HEK293T (cell line): ENCODE measurements at regions not wholly inside any gene's neighbourhood (a gene's known extent, or its start where the extent isn't known, plus 50 kb on each side); places are given as distances from the start of the nearest gene placed in this dataset.

Experiments used
- CTCF ChIA-PET: fragments of 350-600 bp; formaldehyde crosslinking; extraction: SDS; loops from one replicate; lab custom pipeline; 2021; ENCODE audit warnings: antibody characterized with exemption, inconsistent platforms; lab: Yijun Ruan, JAX
- POLR2A ChIA-PET: fragments of 350-600 bp; formaldehyde crosslinking; extraction: SDS; loops from one replicate; lab custom pipeline; 2020; ENCODE audit warnings: antibody characterized with exemption, inconsistent platforms; lab: Yijun Ruan, JAX
- DNase-seq: peaks from one replicate; pipeline ENCODE4 v3.0.0; 2012; ENCODE audit warnings: mixed read lengths; ENCODE audit errors: extremely low spot score
- ARNT ChIP-seq: fragments of 450-650 bp; IDR thresholded peaks from 2 replicates; pipeline ENCODE4 v1.6.1; 2017; ENCODE audit warnings: mild to moderate bottlenecking
- BHLHE40 ChIP-seq: fragments of 450-650 bp; IDR thresholded peaks from 2 replicates; pipeline ENCODE4 v1.6.1; 2016; ENCODE audit warnings: mild to moderate bottlenecking, moderate library complexity, borderline replicate concordance
- CTBP1 ChIP-seq: fragments of 450-650 bp; IDR thresholded peaks from 2 replicates; pipeline ENCODE4 v1.6.1; 2016; ENCODE audit warnings: borderline replicate concordance
- ELF4 ChIP-seq: fragments of 450-650 bp; IDR thresholded peaks from 2 replicates; pipeline ENCODE4 v1.6.1; 2017; ENCODE audit warnings: antibody characterized with exemption
- FOXA1 ChIP-seq: fragments of 450-650 bp; IDR thresholded peaks from 2 replicates; pipeline ENCODE4 v1.6.1; 2016; ENCODE audit warnings: mild to moderate bottlenecking
- FOXK2 ChIP-seq: fragments of 450-650 bp; IDR thresholded peaks from 2 replicates; pipeline ENCODE4 v1.6.1; 2016; ENCODE audit warnings: mild to moderate bottlenecking
- FOXM1 ChIP-seq: fragments of 450-650 bp; IDR thresholded peaks from 2 replicates; pipeline ENCODE4 v1.6.1; 2017; ENCODE audit warnings: mild to moderate bottlenecking, borderline replicate concordance
- HDGF ChIP-seq: fragments of 450-650 bp; IDR thresholded peaks from 2 replicates; pipeline ENCODE4 v1.6.1; 2017; ENCODE audit warnings: antibody characterized with exemption, borderline replicate concordance
- L3MBTL2 ChIP-seq: fragments of 450-650 bp; conservative IDR thresholded peaks from 2 replicates; pipeline ENCODE4 v1.6.1; 2016; ENCODE audit warnings: mild to moderate bottlenecking
- LEF1 ChIP-seq: fragments of 450-650 bp; IDR thresholded peaks from 2 replicates; pipeline ENCODE4 v1.6.1; 2017; ENCODE audit warnings: mild to moderate bottlenecking, borderline replicate concordance
- NFRKB ChIP-seq: fragments of 450-650 bp; IDR thresholded peaks from 2 replicates; pipeline ENCODE4 v1.6.1; 2016; ENCODE audit warnings: mild to moderate bottlenecking, moderate library complexity
- PKNOX1 ChIP-seq: fragments of 450-650 bp; IDR thresholded peaks from 2 replicates; pipeline ENCODE4 v1.6.1; 2016
- SP1 ChIP-seq: fragments of 450-650 bp; IDR thresholded peaks from 2 replicates; pipeline ENCODE4 v1.6.1; 2017
- SUZ12 ChIP-seq: fragments of 450-650 bp; IDR thresholded peaks from 2 replicates; pipeline ENCODE4 v1.6.1; 2016; ENCODE audit warnings: mild to moderate bottlenecking
- TARDBP ChIP-seq: fragments of 450-650 bp; IDR thresholded peaks from 2 replicates; pipeline ENCODE4 v1.6.1; 2016
- ZNF384 ChIP-seq: fragments of 450-650 bp; IDR thresholded peaks from 2 replicates; pipeline ENCODE4 v1.6.1; 2016

- no peak for DNase-seq
- POLR2A ChIA-PET: no interaction called here
- CTCF ChIA-PET: no interaction called here
- no peak for TF ChIP-seq TARDBP
- no peak for TF ChIP-seq LEF1
- no peak for TF ChIP-seq ZNF384
- no peak for TF ChIP-seq BHLHE40
- no peak for TF ChIP-seq NFRKB
Measured at GRCh38 chrX:10047631-10048030, 80.5 kb downstream of the CLDN34 start.

- ChIA-PET POLR2A (no interaction called here), CTCF (no interaction called here)
- no peak for DNase-seq
- TF ChIP-seq SP1 (no peak), FOXK2 (no peak), ELF4 (no peak), TARDBP (no peak), FOXM1 (no peak), FOXA1 (no peak), PKNOX1 (no peak), ARNT (no peak), SUZ12 (no peak), CTBP1 (no peak), BHLHE40 (no peak)
Measured at GRCh38 chrX:10048076-10048475, 80.9 kb downstream of the CLDN34 start.

- no peak for DNase-seq
- ChIA-PET CTCF (no interaction called here), POLR2A (no interaction called here)
- no peak for TF ChIP-seq PKNOX1
- TF ChIP-seq BHLHE40: no peak
- no peak for TF ChIP-seq FOXK2
- no peak for TF ChIP-seq ELF4
- TF ChIP-seq LEF1: no peak
- TF ChIP-seq TARDBP: no peak
- TF ChIP-seq CTBP1: no peak
- no peak for TF ChIP-seq NFRKB
- no peak for TF ChIP-seq ZNF384
- no peak for TF ChIP-seq L3MBTL2
- TF ChIP-seq HDGF: no peak
Measured at GRCh38 chrX:10048707-10049106, 81.5 kb downstream of the CLDN34 start.

- DNase-seq: no peak
- TF ChIP-seq PKNOX1 (no peak), SP1 (no peak), ELF4 (no peak), CTBP1 (no peak), FOXA1 (no peak), ARNT (no peak), SUZ12 (no peak), L3MBTL2 (no peak), TARDBP (no peak), BHLHE40 (no peak), FOXM1 (no peak), FOXK2 (no peak), HDGF (no peak)
- POLR2A ChIA-PET: no interaction called here
- CTCF ChIA-PET: no interaction called here
Measured at GRCh38 chrX:10049236-10049635, 82.1 kb downstream of the CLDN34 start.

- DNase-seq: no peak
- ChIA-PET CTCF (no interaction called here), POLR2A (no interaction called here)
- no peak for TF ChIP-seq HDGF
Measured at GRCh38 chrX:10050481-10050880, 83.3 kb downstream of the CLDN34 start.

- no peak for DNase-seq
- ChIA-PET CTCF (no interaction called here), POLR2A (no interaction called here)
- no peak for TF ChIP-seq TARDBP
- TF ChIP-seq L3MBTL2: no peak
Measured at GRCh38 chrX:10051866-10052480, 84.8 kb downstream of the CLDN34 start.

GRCh38 chrX:10052906-10053625 lies 85.9 kb downstream of the CLDN34 start:
- ChIA-PET POLR2A (no interaction called here), CTCF (no interaction called here)
- no peak for DNase-seq
- TF ChIP-seq FOXK2 (no peak), SP1 (no peak), ZNF384 (no peak), CTBP1 (no peak), L3MBTL2 (no peak), FOXM1 (no peak), LEF1 (no peak), ELF4 (no peak), FOXA1 (no peak), HDGF (no peak), NFRKB (no peak), BHLHE40 (no peak), SUZ12 (no peak), TARDBP (no peak), PKNOX1 (no peak)
